ENCODE measurements at regions not wholly inside any gene's neighbourhood (a gene's known extent, or its start where the extent isn't known, plus 50 kb on each side); places are given as distances from the start of the nearest gene placed in this dataset.

DNA sequence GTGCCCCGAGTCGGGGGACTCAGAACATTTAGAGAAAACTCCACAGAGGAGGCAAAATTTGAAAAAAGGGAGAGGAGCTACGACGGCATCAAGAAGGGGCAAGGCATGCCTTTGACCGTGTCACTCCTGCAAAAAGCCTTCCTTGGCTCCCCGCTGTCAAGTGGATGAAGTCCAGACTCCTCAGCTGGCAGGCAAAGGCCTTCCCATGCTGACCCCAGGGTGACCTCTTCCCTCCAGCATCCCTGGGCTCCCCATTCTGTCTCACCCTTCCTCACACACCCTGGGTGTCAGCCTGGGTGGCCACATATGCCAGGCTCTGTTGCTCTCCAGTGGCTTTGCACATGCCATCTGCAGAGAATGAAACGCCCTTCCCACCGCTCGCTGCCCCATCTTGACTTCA, 88.4 kb upstream of the ZMIZ1 start:
- H3K36me3 ChIP-seq = no peaks in the 10 kb centered on the region
- peaks cover 41 to 58% of the 10 kb centered on the region in 2 donors for H3K4me1 ChIP-seq
- H3K27me3 ChIP-seq = no peaks in the 10 kb centered on the region
- DNase-seq = no peak
- 91 to 94% methylated on average over 9 of the region's 9 CpGs for WGBS, 2 donors
- no peaks in the 10 kb centered on the region for H3K9me3 ChIP-seq
- H3K4me3 ChIP-seq (replicated peaks in 1 of 3) = no peak overlapping the region
- peak overlapping the region in 2 of 3 donors; percentile 22 to 33 for H3K27ac ChIP-seq
- intact Hi-C loops (cut with DNase I) = loop anchor here (5.0 kb wide), 1 partner anchor 72 kb away; no protein-coding TSS in a partner anchor
- no peak for TF ChIP-seq POLR2A (IDR thresholded peaks at IDR 0.05)
- TF ChIP-seq, protein P1, sequence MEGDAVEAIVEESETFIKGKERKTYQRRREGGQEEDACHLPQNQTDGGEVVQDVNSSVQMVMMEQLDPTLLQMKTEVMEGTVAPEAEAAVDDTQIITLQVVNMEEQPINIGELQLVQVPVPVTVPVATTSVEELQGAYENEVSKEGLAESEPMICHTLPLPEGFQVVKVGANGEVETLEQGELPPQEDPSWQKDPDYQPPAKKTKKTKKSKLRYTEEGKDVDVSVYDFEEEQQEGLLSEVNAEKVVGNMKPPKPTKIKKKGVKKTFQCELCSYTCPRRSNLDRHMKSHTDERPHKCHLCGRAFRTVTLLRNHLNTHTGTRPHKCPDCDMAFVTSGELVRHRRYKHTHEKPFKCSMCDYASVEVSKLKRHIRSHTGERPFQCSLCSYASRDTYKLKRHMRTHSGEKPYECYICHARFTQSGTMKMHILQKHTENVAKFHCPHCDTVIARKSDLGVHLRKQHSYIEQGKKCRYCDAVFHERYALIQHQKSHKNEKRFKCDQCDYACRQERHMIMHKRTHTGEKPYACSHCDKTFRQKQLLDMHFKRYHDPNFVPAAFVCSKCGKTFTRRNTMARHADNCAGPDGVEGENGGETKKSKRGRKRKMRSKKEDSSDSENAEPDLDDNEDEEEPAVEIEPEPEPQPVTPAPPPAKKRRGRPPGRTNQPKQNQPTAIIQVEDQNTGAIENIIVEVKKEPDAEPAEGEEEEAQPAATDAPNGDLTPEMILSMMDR (IDR thresholded peaks at IDR 0.05) = no peak

DNA sequence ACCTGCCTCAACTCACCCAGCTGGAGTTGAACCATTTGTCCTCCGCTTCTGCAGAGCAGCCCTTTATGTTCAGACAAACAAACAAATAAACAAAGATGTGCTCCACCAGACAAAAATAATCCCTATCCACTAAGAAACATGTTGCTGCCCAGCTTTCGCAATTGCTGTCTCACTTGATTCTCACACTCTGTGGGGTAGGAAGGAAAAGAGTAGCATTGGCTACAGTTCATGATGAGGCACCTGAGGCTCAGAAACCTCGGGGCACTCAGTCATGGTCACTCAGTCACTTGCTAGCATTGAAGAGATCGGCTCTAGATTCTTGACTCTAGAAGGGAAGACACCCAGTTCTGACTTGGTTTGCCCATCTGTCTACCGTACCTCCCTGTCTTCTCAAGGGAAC, 88.0 kb upstream of the ZMIZ1 start:
- DNase-seq = peak; percentile 67 to 69
- no peak for TF ChIP-seq POLR2A (IDR thresholded peaks at IDR 0.05)
- TF ChIP-seq, protein P1 (IDR thresholded peaks at IDR 0.05) = no peak
- no peaks in the 10 kb centered on the region for H3K27me3 ChIP-seq
- H3K4me1 ChIP-seq = peaks cover 41 to 58% of the 10 kb centered on the region in 2 donors
- H3K27ac ChIP-seq = peak overlapping the region in 1 of 3 donors; percentile 22
- WGBS, 2 donors = 64 to 65% methylated on average over 5 of the region's 5 CpGs
- no peak overlapping the region for H3K4me3 ChIP-seq (replicated peaks in 1 of 3)
- intact Hi-C loops (cut with DNase I) = loop anchor here (5.0 kb wide), 1 partner anchor 71 kb away; no protein-coding TSS in a partner anchor
- H3K9me3 ChIP-seq = no peaks in the 10 kb centered on the region
- H3K36me3 ChIP-seq = no peaks in the 10 kb centered on the region

DNA sequence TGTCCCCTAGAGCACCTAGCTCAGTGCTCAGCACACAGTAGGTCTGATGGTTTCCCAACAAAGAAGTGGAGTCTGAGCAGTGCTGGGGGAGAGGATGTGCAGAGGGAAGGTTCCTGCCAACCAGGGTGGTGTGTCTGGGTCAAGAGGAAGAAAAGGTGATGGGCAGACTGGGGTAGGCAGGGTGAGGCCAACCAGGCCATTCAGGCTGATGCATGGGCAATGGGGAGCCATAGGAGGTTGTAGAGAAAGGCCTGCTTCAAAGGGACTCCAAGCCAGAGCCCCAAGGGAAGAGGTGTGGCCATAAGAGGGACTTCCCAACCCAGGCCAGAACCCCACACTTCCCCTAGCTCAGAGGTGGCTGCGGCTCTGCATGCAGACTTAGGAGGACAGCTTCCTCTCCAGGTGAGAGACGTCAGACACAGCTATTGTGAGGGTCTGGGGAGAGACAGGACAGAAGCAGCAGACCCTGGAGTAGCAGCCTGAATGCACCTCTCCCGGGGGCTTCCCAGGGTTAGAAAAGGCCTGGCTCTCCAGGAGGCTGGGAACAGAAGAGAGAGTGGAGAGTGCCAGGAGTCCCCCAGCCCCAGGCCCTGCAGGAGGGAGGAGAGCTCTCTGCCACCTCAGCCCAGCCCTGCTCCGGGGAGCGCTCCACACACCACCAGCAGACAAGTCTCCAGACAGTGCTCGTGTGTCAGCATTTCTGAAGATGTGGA, 87.4 kb upstream of the ZMIZ1 start:
- WGBS, 2 donors = 85 to 89% methylated on average over 5 to 6 of the region's 6 CpGs
- intact Hi-C loops (cut with DNase I) = loop anchor here (5.0 kb wide), 1 partner anchor 71 kb away; no protein-coding TSS in a partner anchor
- no peaks in the 10 kb centered on the region for H3K27me3 ChIP-seq

DNA sequence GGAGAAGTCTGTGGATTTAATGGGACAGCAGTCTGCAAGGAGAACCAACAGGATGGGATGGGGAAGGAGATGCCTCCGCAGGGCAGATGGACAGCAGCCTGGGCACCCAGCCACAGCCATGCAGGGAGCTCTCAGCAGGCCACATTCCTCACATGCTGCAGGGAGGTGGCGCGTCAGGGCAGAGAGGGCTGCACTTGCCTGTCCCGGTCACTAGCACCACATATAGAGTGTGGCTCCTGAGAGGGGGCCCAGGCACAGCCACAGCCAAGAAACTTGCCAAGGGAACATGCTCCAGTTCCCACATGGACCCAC, 86.8 kb upstream of the ZMIZ1 start:
- Histone ChIP-seq H3K9me3 (no peaks in the 10 kb centered on the region), H3K27me3 (no peaks in the 10 kb centered on the region), H3K27ac (peak overlapping the region; percentile 38 to 57 (median 51)), H3K4me3 (replicated peaks in 1 of 3) (no peak overlapping the region), H3K36me3 (no peaks in the 10 kb centered on the region), H3K4me1 (peaks cover 41 to 57% of the 10 kb centered on the region in 2 donors)
- TF ChIP-seq, protein P1 (IDR thresholded peaks at IDR 0.05) = no peak
- TF ChIP-seq POLR2A (IDR thresholded peaks at IDR 0.05) = no peak
- DNase-seq = peak; percentile 79 to 88
- 63 to 78% methylated on average over 4 of the region's 4 CpGs for WGBS, 2 donors
- intact Hi-C loops (cut with DNase I) = loop anchor here (5.0 kb wide), 1 partner anchor 70 kb away; no protein-coding TSS in a partner anchor

More for the DNA sequence above, 87.4 kb upstream of the ZMIZ1 start:
- DNase-seq = no peak
- Histone ChIP-seq H3K9me3 (no peaks in the 10 kb centered on the region), H3K36me3 (no peaks in the 10 kb centered on the region), H3K4me3 (replicated peaks in 1 of 3) (no peak overlapping the region), H3K4me1 (peaks cover 41 to 58% of the 10 kb centered on the region in 2 donors), H3K27ac (peak overlapping the region in 1 of 3 donors; percentile 38)
- no peak for TF ChIP-seq POLR2A (IDR thresholded peaks at IDR 0.05)
- TF ChIP-seq, protein P1 (IDR thresholded peaks at IDR 0.05) = no peak

DNA sequence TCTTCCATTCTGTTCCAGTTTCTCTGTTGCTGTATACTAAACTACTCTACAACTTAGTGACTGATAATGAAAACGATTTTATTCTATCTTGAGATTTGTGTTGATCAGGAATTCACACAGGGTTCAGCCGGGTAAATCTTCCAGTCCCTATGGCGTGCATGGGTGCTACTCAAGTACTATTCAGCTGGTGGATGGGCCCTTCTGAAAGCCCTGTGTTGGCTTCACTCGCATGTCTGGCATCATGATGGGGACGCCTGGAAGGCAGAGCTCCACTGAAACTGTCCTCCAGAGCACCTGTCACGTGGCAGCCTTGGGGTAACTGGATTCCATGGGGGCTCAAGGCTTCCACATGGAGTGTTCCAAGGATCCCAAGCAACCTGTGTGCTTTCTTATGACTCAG, 86.0 kb upstream of the ZMIZ1 start:
- 35 to 50% methylated on average over 3 of the region's 6 CpGs for WGBS, 2 donors

More for the DNA sequence above, 86.0 kb upstream of the ZMIZ1 start:
- TF ChIP-seq, protein P1 (IDR thresholded peaks at IDR 0.05) = no peak
- no peak for TF ChIP-seq POLR2A (IDR thresholded peaks at IDR 0.05)
- H3K27me3 ChIP-seq = no peaks in the 10 kb centered on the region
- H3K36me3 ChIP-seq = no peaks in the 10 kb centered on the region
- no peak overlapping the region for H3K4me3 ChIP-seq (replicated peaks in 1 of 3)
- peaks cover 33 to 49% of the 10 kb centered on the region in 2 donors for H3K4me1 ChIP-seq
- H3K27ac ChIP-seq = peak overlapping the region; percentile 38 to 57 (median 51)
- DNase-seq = peak; percentile 60 to 63
- intact Hi-C loops (cut with DNase I) = loop anchor here (5.0 kb wide), 1 partner anchor 70 kb away; no protein-coding TSS in a partner anchor
- H3K9me3 ChIP-seq = no peaks in the 10 kb centered on the region

Measured in thyroid gland (tissue), 4 donors.